HL-60 (cell line): ENCODE measurements at regions not wholly inside any gene's neighbourhood (a gene's known extent, or its start where the extent isn't known, plus 50 kb on each side); places are given as distances from the start of the nearest gene placed in this dataset.

Experiments
- POLR2AphosphoS5 ChIP-seq: IDR thresholded peaks from 2 replicates; pipeline ENCODE4 v1.6.1; 2012; ENCODE audit warnings: low read depth
- TF ChIP-seq, protein P1 (sequence below): IDR thresholded peaks from one replicate; pipeline ENCODE4 v1.5.1; 2011; ENCODE audit warnings: low read length, control low read depth, inconsistent platforms; ENCODE audit not compliant: insufficient read depth

DNA sequence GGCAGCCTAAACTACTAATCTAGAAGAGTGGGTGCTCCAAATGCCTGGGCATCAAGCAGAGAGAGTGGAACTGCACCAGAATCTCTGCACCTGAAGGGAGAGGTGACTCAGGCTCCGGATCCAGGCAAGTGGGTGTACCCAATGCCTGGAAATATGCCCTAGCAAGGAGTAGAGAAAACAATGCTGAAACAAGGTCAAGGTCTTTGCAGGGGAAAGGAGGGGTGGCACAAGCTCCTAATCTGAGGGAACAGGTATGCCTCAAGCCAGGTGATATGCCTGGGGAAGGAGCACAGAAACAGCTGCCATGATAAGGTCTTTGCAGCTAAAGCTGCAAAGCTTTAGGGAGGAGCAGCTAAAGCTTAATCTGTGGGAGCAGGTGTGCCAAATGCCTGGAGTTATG, 136.0 kb upstream of the KITLG start:
- TF ChIP-seq, protein P1, sequence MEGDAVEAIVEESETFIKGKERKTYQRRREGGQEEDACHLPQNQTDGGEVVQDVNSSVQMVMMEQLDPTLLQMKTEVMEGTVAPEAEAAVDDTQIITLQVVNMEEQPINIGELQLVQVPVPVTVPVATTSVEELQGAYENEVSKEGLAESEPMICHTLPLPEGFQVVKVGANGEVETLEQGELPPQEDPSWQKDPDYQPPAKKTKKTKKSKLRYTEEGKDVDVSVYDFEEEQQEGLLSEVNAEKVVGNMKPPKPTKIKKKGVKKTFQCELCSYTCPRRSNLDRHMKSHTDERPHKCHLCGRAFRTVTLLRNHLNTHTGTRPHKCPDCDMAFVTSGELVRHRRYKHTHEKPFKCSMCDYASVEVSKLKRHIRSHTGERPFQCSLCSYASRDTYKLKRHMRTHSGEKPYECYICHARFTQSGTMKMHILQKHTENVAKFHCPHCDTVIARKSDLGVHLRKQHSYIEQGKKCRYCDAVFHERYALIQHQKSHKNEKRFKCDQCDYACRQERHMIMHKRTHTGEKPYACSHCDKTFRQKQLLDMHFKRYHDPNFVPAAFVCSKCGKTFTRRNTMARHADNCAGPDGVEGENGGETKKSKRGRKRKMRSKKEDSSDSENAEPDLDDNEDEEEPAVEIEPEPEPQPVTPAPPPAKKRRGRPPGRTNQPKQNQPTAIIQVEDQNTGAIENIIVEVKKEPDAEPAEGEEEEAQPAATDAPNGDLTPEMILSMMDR, result no peak
- no peak for TF ChIP-seq POLR2AphosphoS5
